HG03196 (cell line): ENCODE measurements at regions not wholly inside any gene's neighbourhood (a gene's known extent, or its start where the extent isn't known, plus 50 kb on each side); places are given as distances from the start of the nearest gene placed in this dataset.

Source experiments
- ATAC-seq: cut with Tn5 transposase; IDR thresholded peaks from one replicate; pipeline ENCODE4 v1.9.1; 2021; ENCODE audit not compliant: unreplicated experiment

DNA sequence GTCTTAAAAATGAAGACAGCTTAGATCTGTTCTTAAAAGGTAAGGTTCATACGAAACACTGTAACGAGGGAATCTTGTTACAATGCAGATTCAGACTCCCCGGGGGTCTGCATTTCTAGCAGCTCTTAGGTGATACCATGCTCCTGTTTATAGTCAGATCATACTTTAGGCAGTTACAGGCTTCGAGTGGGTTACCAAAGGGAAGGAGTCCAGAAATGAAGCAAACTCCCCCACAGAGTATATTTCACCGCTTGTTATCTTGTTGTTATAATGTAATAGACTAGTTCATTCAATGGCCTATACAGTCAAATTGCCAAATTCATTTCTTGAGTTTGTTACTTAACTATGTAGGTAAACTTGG is 601.1 kb downstream of the USP25 start:
- no peak for ATAC-seq

DNA sequence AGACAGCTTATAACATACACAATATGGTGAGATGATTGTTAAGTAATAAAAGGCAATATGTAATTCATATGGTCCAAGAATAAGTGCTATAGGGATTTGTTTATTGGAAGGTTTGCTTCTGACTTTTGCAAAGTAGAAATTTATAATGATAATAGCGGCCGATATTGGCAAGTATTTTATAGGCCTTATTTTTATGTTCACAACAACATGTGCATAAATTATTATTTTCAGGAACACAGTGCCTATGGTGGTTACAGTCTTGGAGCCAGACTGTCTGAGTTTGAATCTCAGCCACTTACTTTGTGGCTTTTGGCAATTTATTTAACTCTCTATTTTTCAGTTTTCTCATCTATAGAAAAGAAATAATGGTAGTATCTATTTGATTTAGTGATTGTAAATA is 607.5 kb downstream of the USP25 start:
- no peak for ATAC-seq

DNA sequence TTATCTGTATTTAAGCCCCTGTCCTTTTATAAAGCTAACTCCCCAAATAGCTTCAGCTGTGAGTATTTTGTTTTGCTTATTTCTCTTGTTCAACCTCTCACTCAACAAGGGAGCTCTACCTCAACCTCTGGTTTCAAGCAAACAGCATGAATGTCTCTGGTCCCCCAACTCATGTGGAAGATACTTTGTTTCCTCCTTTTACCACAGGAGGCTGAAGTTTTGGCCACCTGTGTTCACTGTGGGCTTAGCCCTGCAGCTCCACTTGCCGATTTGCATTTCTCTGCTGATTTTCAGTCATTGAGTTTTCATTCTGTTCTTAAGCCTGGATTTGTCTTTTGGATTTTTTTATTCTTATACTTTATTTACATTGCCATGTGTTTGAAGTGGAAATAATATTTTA is 613.1 kb downstream of the USP25 start:
- ATAC-seq, result no peak

DNA sequence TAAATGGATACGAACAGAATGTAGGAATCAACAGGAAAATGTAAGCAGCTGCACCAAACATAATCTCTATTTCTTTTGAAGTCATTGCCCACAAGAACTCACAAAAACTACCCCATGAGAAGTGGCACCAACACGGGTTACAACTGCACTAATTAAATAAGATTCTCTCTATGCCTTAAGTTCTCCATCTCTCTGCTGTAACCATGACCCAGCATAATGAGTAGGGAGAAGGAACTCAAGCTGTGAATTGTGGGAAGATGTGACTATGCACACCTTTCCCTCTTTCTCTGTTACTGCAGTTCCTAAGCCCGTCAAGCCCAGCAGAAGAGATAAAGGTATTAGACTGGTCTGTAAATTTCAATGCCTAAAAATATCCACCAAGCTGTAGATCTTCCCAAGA is 614.0 kb downstream of the USP25 start:
- ATAC-seq, result no peak

DNA sequence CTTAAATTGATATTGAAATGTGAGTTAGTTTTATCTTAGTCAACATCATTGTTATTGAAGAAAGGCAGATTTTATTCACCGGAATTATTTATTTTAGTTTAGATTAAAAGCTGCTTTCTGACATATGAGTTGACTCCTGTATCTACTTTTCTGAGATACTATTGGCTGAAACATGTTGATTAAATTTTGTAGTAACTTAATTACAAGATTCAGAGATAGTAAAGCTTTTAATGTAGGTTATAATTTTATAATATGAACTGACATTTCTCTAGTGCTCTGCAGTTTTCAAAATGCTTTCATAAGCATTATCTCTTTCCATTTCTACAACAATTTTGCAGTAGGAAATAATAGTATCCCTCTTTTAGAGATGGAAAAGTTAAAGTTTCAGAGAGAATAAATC is 616.0 kb downstream of the USP25 start:
- ATAC-seq, result no peak

DNA sequence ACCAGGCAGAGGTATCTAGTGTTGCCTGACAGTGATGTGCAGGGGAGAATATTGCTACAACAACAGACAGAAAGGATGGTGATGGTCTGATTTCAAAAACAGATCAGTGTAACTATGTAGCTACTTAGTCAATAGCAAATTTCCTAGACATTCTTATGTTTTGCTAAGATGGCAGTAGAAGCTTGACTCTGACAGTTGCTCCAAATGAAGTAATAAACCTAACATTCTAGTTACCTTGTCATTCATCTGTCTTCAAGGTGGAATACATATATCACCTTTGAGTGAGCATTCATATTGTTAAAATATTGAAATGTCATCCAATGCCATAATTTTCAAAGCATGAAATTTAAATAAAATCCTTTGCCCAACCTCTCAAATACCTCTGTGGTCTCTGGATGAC is 617.4 kb downstream of the USP25 start:
- no peak for ATAC-seq

DNA sequence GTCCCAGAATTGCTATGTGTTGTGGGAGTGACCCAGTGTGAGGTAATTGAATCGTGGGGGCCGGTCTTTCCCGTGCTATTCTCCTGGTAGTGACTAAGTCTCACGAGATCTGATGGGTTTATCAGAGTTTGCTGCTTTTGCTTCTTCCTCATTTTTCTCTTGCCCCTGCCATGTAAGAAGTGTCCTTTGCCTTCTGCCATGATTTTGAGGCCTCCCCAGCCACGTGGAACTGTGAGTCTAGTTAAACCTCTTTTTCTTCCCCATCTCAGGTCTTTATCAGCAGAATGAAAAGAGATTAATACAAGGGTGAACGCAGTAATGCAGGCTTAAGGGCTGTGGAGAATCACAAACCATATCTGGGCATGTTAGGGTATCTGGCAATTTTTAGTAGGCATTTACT is 624.0 kb downstream of the USP25 start:
- ATAC-seq, result no peak

DNA sequence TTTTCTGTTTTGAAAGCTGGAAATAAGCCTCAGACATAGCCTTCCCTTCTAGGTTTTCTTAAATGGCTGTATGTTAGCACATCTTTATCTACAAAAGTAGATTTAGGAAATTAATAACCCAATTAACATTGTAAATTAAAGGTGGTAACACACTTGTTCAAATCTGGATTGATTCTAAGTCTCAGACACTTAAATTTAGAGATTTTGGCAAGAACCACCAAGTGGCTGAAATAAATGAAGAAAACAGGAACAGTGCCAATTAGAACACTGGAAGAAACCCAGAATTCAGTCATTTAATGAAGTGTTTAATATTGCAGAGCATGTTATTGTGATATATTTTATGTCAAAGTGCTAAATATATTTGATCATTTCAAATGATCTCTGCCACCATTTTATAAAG is 628.2 kb downstream of the USP25 start:
- no peak for ATAC-seq

DNA sequence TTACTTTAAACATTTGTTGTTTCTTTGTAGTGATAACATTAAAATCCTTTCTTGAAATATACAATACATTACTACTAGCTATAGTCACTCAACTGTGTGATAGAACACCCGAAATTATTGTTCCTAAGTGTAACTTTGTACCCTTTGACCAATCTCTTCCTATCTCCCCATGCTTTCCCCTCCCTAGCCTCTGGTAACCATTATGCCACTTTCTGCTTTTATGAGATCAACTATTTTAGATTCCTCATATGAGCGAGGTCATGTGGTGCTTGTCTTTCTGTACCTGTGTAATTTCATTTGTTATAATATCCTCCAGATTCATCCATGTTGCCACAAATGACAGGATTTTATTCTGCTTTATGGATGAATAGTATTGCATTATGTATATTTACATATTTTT is 629.0 kb downstream of the USP25 start:
- ATAC-seq, result no peak

DNA sequence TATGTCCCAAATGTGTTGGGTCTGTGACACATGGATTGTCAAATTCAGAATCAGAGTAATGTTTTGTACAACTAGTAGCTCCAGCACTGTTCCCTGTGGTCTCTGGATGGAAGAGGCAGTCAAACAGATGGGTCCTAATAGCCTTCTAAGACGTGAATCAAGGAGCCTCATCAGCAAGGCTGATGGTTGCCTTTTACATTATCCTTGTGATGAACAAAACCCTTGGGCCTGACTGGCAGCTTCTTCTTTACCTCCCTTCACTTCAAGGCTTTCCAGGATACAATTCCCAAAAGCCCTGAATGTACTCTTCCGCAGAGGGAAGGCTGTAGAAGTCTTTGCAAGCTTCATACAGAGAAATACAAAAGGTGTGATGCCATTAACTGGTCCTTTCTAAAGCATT is 633.3 kb downstream of the USP25 start:
- ATAC-seq, result no peak

DNA sequence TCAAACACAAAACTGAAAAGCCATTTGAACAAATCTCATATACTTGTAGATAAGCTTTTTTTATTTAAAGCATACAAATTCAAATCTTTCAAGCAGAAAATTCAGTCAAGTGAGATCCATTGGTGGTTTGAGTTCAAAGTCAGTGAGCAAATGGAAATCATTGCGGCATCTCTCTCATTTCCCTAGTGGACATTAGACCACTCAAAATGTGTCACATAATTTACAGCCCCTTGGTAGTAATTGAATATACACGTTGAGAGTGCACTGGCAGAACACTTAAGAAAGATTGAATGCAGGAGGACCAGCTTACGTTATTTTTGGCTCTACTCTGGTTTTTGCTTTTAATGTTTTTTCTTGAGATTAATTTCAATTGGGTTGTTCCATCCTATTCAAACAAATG is 633.7 kb downstream of the USP25 start:
- ATAC-seq, result no peak

DNA sequence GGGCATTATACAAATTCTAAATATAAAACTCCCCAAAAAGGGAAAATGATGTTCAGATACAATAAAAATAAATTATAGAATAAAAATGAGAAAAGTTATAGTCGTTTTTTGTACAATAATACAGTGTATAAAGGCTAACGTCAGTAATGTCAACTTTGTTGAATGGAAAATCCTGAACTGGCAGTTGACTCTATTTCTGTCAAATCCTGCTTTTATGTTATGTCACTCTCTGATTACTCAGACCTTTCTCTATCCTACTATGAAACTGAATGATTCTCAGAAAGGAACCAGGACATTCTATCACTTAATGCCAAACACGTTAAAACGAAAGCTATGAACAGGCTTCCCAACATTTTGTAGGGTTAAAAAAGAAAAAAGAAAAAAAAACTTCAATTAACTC is 636.4 kb downstream of the USP25 start:
- ATAC-seq, result no peak

DNA sequence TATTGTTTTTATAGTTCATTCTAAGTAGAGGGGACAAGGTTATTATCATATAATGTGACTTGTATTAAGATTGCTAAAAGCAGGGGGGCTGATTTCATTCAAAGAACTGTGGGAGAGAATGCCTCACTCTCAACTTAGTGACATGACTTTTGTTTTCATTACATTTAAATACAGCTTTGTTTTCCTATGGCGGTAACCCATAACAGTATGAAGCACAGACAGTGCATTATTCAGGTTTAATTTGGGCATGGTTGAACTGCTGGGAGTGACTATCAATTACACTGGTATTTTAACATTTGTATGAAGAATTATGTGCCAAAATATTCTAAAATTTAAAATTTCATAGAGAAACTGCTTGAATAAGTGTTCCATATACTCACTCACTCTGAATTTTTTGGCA is 637.3 kb downstream of the USP25 start:
- ATAC-seq, result no peak

DNA sequence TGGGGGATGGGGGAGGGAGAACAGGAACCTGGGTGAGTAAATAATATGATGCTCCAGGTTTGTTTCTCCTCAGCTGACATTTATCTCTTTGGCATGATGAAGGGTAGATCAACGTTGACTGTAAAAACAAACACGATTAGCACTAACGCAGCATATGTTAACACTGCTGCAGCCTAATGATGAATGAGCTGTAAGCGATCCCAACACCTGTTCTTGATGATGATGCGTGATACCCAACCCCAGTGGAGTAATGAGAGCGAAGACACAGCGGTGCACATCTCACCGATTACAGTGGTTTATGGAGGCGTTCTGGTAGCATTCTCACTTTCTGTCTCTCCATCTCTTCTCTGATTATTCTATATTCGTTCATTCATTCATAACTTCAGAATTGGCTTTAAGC is 640.4 kb downstream of the USP25 start:
- no peak for ATAC-seq

DNA sequence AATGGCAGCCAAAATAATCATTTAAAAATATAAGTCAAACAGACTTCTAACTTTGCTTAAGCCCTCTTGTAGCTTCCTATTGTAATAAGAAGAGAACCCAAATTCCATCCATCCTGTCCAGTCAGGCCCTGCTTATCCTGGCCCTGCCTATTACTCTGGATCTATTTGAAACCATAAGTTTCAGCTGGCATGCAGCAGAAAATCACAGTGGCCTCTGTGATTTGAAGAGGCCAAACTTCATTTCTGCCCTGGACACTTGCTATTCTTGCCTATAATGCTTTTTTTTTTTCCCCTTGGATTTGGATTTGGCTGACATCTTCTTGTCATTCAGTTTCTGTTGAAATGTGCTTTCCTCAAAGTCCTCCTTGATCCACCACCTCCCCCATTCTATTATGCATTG is 642.8 kb downstream of the USP25 start:
- no peak for ATAC-seq

DNA sequence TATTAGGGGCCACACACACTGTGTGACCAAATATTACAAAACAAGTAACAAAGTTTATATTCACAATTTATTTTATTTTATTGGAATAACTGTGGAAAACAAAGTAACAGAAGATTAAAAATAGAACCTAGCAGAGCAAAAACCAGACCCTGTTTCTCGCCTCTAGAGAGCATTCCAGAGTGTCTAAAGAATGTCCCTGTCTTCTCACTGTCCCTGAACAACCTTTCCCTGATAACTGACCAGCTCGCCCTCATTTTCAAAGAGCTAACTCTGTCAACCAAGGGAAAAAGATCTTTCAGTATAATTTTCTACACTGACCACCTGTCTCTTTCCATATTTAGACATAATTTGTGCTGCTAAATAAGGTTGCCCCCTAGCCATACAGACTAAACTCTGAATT is 646.9 kb downstream of the USP25 start:
- ATAC-seq, result no peak

DNA sequence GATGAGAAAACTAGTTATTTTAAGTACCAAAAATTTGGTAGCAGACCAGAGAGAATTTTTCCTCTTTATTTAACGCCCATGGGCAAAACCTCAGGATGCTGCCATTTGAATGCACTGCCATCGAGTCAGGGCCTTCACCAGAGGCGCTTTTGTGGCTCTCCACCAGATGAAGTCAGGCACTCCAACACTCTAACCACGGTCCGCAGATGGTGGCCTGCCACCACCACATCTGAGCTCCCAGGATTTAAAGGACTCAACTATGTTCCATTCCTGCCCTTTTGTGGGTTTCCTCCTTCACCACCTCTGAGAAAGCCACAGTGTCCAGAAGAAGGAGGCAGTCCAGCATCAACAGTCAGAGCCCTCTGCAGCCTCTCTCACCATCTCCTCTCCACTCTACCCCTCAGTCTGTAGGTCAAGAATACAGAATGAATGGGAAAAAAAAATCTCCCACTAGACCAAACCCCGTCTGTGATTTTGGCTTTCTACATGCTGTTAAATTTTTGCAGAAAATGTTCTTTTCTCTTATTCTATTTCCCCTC is 647.4 kb downstream of the USP25 start:
- no peak for ATAC-seq

DNA sequence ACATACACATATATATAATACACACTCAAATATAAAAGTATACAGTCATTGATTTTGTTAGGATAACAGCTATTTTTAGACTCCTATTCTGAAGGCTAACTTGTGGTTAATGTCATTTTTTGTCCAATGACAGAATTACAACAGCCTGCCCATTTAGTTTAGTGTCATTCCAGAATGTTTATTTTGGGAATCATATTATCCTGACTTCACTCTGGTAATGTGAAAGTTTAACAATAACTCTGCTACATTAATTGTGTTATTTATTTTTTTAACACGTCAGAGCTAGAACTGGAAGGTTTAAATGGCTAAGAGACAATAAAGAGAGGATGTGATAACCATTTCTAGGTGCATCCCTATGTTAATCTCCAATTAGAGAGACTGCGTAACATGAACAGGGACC is 648.1 kb downstream of the USP25 start:
- no peak for ATAC-seq

DNA sequence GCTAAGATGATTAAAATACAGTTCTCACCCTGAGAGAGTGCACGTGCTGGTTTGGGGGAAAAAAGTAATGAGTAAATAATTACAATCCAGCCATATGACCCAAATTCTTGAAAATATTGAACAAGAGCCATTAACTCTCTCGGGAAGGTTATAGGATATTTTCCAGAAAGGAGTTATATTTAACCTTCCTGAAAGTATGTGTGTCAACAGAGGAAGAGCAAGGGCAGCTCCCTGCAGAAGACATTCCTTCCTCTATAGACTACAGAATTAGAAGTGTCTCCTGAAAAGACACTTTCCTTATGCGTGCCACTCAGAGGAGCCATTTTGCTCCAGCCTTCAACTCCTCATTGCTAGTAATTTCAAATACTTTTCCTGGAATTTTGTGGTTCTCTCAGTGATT is 648.7 kb downstream of the USP25 start:
- ATAC-seq, result no peak

DNA sequence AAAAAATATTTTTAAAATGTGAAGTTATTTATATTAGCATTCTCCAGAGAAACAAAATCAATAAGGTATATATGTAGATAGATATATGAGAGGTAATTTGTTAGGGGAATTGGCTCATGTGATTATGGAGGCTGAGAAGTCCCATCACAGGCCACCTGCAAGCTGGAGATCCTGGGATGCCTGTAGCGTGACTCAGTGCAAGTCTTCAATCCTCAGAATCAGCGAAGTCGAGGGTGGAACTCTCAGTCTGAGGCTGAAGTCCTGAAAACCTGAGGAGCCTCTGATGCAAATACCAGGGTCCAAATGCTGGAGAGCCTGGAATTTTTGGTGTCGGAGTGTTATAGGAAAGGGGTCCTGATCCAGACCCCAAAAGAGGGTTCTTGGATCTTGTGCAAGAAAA is 658.5 kb downstream of the USP25 start:
- ATAC-seq, result no peak

DNA sequence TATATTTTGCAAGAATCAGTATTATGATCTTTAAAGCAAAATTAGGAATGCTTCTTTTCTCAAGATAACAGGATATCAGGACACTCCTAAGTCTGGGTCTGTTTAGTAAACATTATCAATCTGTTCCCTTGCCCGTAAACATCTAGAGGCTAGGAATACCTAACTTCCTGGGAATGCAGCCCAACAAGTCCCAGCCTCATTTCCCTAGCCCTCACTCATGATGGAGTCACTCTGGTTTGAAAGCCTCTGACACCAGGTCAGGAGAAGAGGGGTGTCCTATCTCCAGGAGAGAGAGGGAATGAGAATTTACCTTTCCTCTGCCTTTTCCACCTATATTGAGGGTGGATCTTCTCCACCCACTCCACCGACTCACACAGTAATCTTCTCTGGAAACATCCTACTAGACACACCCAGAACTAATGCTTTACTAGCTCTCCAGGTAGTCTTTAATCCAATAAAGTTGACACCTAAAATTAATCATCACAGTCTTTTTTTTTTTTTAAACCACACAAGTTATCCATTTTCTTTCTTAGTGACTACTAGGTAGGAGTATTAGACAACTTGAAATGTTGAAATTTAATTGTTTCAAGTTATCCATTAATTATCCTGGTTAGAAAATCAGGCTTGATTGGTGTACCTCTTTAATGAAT is 659.3 kb downstream of the USP25 start:
- ATAC-seq, result no peak

DNA sequence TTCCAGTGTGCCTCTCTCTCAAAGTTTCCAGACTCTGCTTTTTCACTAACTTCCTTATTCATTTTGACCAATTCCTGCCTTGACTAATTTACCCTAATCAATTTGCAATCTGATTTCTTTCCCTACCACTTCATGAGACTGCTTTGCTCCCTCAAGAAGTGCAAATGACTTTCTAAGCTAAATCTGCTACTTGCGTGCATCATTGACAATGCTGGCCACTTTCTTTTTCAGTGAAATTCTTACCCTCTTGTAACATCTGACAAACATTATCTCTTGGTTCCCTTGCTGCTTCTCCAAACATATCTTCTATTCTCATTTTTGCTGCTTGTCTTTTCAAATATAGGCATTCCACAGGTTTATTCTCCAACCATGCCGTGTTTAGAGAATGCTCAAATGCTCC is 659.9 kb downstream of the USP25 start:
- no peak for ATAC-seq

DNA sequence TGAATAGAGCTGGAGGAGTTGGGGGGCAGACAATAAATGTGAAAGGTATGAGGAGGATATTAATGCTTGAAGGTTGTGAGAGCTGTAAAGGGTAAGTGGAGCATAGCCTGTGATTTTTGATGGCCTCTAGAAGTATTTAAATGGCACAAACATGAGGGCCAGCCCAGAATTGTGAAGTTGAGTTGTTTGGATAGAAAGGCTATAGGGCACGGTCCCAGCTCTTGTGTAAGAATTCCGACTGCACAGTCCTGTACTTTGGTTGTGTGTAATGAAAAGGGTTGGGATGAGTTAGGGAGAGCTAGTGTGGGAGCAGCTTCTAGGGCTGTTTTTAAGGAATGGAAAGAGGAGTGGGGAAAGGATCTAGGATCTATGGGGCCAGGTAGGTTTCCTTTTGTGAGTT is 665.5 kb downstream of the USP25 start:
- no peak for ATAC-seq

DNA sequence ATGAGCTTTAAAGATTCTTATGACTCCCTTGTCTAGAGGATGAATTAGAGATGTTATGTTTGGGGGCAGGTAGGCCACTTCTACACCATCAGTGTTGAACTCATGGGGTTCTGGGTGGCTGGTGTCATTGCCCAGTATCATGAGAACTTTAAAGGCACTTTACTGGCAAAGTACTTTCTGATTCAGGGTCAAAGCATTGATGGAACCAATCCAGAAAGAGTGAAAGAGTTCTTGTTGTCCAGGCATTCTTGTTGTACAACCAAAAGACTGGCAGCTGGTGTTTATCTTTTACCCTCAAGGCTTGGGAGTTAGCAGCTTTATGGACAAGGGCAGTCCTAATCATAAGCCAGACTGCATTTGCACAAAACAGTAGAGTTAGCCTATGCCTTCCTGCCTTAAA is 673.0 kb downstream of the USP25 start:
- ATAC-seq, result no peak
